ENCODE measurements at regions not wholly inside any gene's neighbourhood (a gene's known extent, or its start where the extent isn't known, plus 50 kb on each side); places are given as distances from the start of the nearest gene placed in this dataset.

GRCh38 chr12:61797266-61797665, 462.9 kb upstream of the USP15 start:
- TF ChIP-seq CTCF (IDR thresholded peaks at IDR 0.05), result no peak
- no peak for TF ChIP-seq POLR2A (IDR thresholded peaks at IDR 0.05)

Data from right lobe of liver (tissue), 4 donors.